IMR-90 (cell line): ENCODE measurements at regions not wholly inside any gene's neighbourhood (a gene's known extent, or its start where the extent isn't known, plus 50 kb on each side); places are given as distances from the start of the nearest gene placed in this dataset.

Source experiments
- ATAC-seq: fragments of 200-7000 bp; cut with Tn5 transposase; 2 replicates; pipeline ENCODE4 v1.9.1; 2020; ENCODE audit warnings: low read depth, mild to moderate bottlenecking, moderate library complexity
- BruUV-seq: library from RNA; stranded (reverse); fragments of 400-500 nt; replicated peaks from 2 replicates; lab custom pipeline; 2021; lab: Mats Ljungman, UMichigan
- CTCF ChIA-PET: fragments of 300-600 bp; formaldehyde crosslinking; extraction: SDS; loops from one replicate; lab custom pipeline; 2021; ENCODE audit warnings: antibody characterized with exemption; lab: Yijun Ruan, JAX
- POLR2A ChIA-PET: fragments of 300-600 bp; sonication (Branson Sonifier 250); formaldehyde crosslinking; loops from one replicate; lab custom pipeline; 2022; ENCODE audit warnings: antibody characterized with exemption; ENCODE audit not compliant: unreplicated experiment; lab: Charles Lee
- DNase-seq: peaks from one replicate; pipeline ENCODE4 v3.0.0; 2013
- H2AFZ ChIP-seq: replicated peaks from 2 replicates; pipeline ENCODE3; 2013; ENCODE audit warnings: low read length, mild to moderate bottlenecking; ENCODE audit not compliant: poor library complexity
- H2AK5ac ChIP-seq: 2 replicates; pipeline ENCODE4 v1.6.1; 2013; ENCODE audit warnings: low read depth, low read length, inconsistent platforms
- H2AK9ac ChIP-seq: replicated peaks from 2 replicates; pipeline ENCODE3; 2013; ENCODE audit warnings: mild to moderate bottlenecking, low read depth, low read length, moderate library complexity; ENCODE audit not compliant: poor library complexity
- H2BK120ac ChIP-seq: 2 replicates; pipeline ENCODE4 v1.6.1; 2013; ENCODE audit warnings: low read depth, low read length, inconsistent platforms
- H2BK15ac ChIP-seq: 3 replicates; pipeline ENCODE4 v1.6.1; 2013; ENCODE audit warnings: low read depth, low read length, inconsistent platforms
- H2BK20ac ChIP-seq: 2 replicates; pipeline ENCODE4 v1.6.1; 2013; ENCODE audit warnings: low read depth, mild to moderate bottlenecking, inconsistent platforms, low read length, moderate library complexity
- H2BK5ac ChIP-seq: 2 replicates; pipeline ENCODE4 v1.6.1; 2013; ENCODE audit warnings: mild to moderate bottlenecking, low read depth, low read length, inconsistent platforms; ENCODE audit not compliant: poor library complexity, severe bottlenecking
- H3K14ac ChIP-seq: replicated peaks from 2 replicates; pipeline ENCODE4 v1.6.1; 2013; ENCODE audit warnings: low read depth, low read length, inconsistent platforms
- H3K18ac ChIP-seq: 2 replicates; pipeline ENCODE4 v1.6.1; 2013; ENCODE audit warnings: low read depth, low read length, control low read depth
- H3K23ac ChIP-seq: 2 replicates; pipeline ENCODE4 v1.6.1; 2013; ENCODE audit warnings: low read depth, low read length, inconsistent platforms
- H3K27ac ChIP-seq: 2 replicates; pipeline ENCODE4 v1.5.1; 2013; ENCODE audit warnings: mild to moderate bottlenecking, control low read depth, low read length; ENCODE audit not compliant: insufficient read depth
- H3K27me3 ChIP-seq: 2 replicates; pipeline ENCODE4 v1.6.1; 2013; ENCODE audit warnings: low read length; ENCODE audit not compliant: control insufficient read depth, insufficient read depth
- H3K36me3 ChIP-seq: 2 replicates; pipeline ENCODE4 v1.6.1; 2013; ENCODE audit warnings: low read length, mixed read lengths; ENCODE audit not compliant: control insufficient read depth, insufficient read depth
- H3K4ac ChIP-seq: 2 replicates; pipeline ENCODE4 v1.6.1; 2013; ENCODE audit warnings: low read depth, low read length, inconsistent platforms
- H3K4me1 ChIP-seq: 2 replicates; pipeline ENCODE4 v1.6.1; 2013; ENCODE audit warnings: low read length, mixed read lengths; ENCODE audit not compliant: control insufficient read depth, insufficient read depth
- H3K4me2 ChIP-seq: 2 replicates; pipeline ENCODE4 v1.6.1; 2013; ENCODE audit warnings: low read depth, mild to moderate bottlenecking, control low read depth, low read length, moderate library complexity
- H3K4me3 ChIP-seq: 2 replicates; pipeline ENCODE4 v1.5.1; 2013; ENCODE audit warnings: low read depth, mild to moderate bottlenecking, control low read depth, low read length, moderate library complexity; ENCODE audit not compliant: insufficient read depth
- H3K56ac ChIP-seq: 2 replicates; pipeline ENCODE4 v1.6.1; 2013; ENCODE audit warnings: low read length, inconsistent platforms; ENCODE audit not compliant: insufficient read depth; ENCODE audit errors: extremely low read depth
- H3K79me1 ChIP-seq, 2 experiments: 2 replicates each; pipeline ENCODE4 v1.6.1; 2013; ENCODE audit warnings: low read length in 2 of 2, inconsistent platforms in 1 of 2, low read depth in 1 of 2
- H3K9ac ChIP-seq: 2 replicates; pipeline ENCODE4 v1.6.1; 2013; ENCODE audit warnings: low read depth, low read length, control low read depth
- H3K9me1 ChIP-seq: 2 replicates; pipeline ENCODE4 v1.6.1; 2013; ENCODE audit warnings: low read length, inconsistent platforms; ENCODE audit not compliant: insufficient read depth
- H3K9me3 ChIP-seq: 2 replicates; pipeline ENCODE4 v1.6.1; 2013; ENCODE audit warnings: low read length; ENCODE audit not compliant: control insufficient read depth, insufficient read depth
- H4K20me1 ChIP-seq: 2 replicates; pipeline ENCODE4 v1.6.1; 2013; ENCODE audit warnings: low read length, inconsistent platforms; ENCODE audit not compliant: insufficient read depth
- H4K5ac ChIP-seq: 2 replicates; pipeline ENCODE4 v1.6.1; 2013; ENCODE audit warnings: mild to moderate bottlenecking, low read depth, low read length, control low read depth
- H4K8ac ChIP-seq, 2 experiments: 2 replicates each; pipeline ENCODE4 v1.6.1; 2013; ENCODE audit warnings: low read depth in 2 of 2, low read length in 2 of 2, control low read depth in 1 of 2, inconsistent platforms in 1 of 2
- H4K91ac ChIP-seq: 2 replicates; pipeline ENCODE4 v1.6.1; 2013; ENCODE audit warnings: low read depth, low read length, inconsistent platforms; ENCODE audit not compliant: insufficient read depth
- CEBPB ChIP-seq: IDR thresholded peaks from 2 replicates; pipeline ENCODE4 v1.6.1; 2012; ENCODE audit warnings: low read depth, low read length, improper control_type of control experiment
- CTCF ChIP-seq: conservative IDR thresholded peaks from 2 replicates; pipeline ENCODE4 v1.5.1; 2012; ENCODE audit warnings: mild to moderate bottlenecking, low read depth, low read length, improper control_type of control experiment
- FOS ChIP-seq: fragments of 150-350 bp; IDR thresholded peaks from 2 replicates; pipeline ENCODE4 v1.6.1; 2016; ENCODE audit warnings: low read depth, low read length
- MAZ ChIP-seq: IDR thresholded peaks from 2 replicates; pipeline ENCODE4 v1.6.1; 2012; ENCODE audit warnings: low read depth, mild to moderate bottlenecking, low read length, improper control_type of control experiment, moderate library complexity, borderline replicate concordance
- NFE2L2 ChIP-seq: fragments of 150-350 bp; IDR thresholded peaks from 2 replicates; pipeline ENCODE4 v1.6.1; 2016; ENCODE audit warnings: low read depth, mild to moderate bottlenecking, low read length
- RAD21 ChIP-seq: IDR thresholded peaks from 2 replicates; pipeline ENCODE4 v1.6.1; 2012; ENCODE audit warnings: low read length, improper control_type of control experiment
- RFX5 ChIP-seq: IDR thresholded peaks from 2 replicates; pipeline ENCODE4 v1.8.0; 2012; ENCODE audit warnings: low read depth, mild to moderate bottlenecking, low read length, moderate library complexity
- USF2 ChIP-seq: fragments of 150-350 bp; IDR thresholded peaks from 2 replicates; pipeline ENCODE4 v1.6.1; 2017; ENCODE audit warnings: mild to moderate bottlenecking, antibody characterized with exemption, low read length, low read depth
- WGBS, 2 experiments: methylation state at CpG; one replicate each; pipeline versions ENCODE4 v1.1.5 to v1.1.7; 2013; ENCODE audit warnings: missing lambda C conversion rate in 2 of 2; ENCODE audit not compliant: insufficient read length in 1 of 2; ENCODE audit errors: extremely low coverage in 2 of 2; 5-methylcytosine and 5-hydroxymethylcytosine counted together
- dilution Hi-C: fragments of 300-500 bp; cut with HindIII; formaldehyde crosslinking; loops from one replicate; pipeline ENCODE4 v1.14.3; 2018; ENCODE audit warnings: low sequenced_read_pairs; ENCODE audit not compliant: unreplicated experiment
- in situ Hi-C: fragments of 300-500 bp; cut with MboI; formaldehyde crosslinking; loops from 3 replicates; pipeline ENCODE4 v1.14.3; 2019; ENCODE audit warnings: low sequenced_read_pairs, inconsistent platforms, mixed read lengths
- intact Hi-C: fragments of 100-400 bp; cut with micrococcal nuclease; formaldehyde crosslinking; loops from 2 replicates; pipeline ENCODE4 v1.10.0; 2022

- H2AFZ ChIP-seq = no peak overlapping the region
- in situ Hi-C loops = no loop called here
- H3K9ac ChIP-seq = no peak overlapping the region
- H3K79me1 ChIP-seq = no peaks in the 10 kb centered on the region
- H4K5ac ChIP-seq = no peak overlapping the region
- no peak overlapping the region for H3K23ac ChIP-seq
- no peak overlapping the region for H3K4me3 ChIP-seq
- H3K4ac ChIP-seq = no peak overlapping the region; the same call in 1 of the 2 replicates
- no peaks in the 10 kb centered on the region for H3K27me3 ChIP-seq
- no peak overlapping the region for H2AK9ac ChIP-seq
- peak overlapping the region; percentile 37; the same call in 1 of the 2 replicates for H2BK20ac ChIP-seq
- H3K27ac ChIP-seq = no peak overlapping the region
- ChIA-PET POLR2A (no interaction called here), CTCF (no interaction called here)
- no peaks in the 10 kb centered on the region for H3K9me3 ChIP-seq
- dilution Hi-C loops = no loop called here
- no peak overlapping the region for H3K56ac ChIP-seq
- H3K36me3 ChIP-seq = no peaks in the 10 kb centered on the region
- DNase-seq (peak; percentile 79), ATAC-seq (peak; percentile 72)
- H3K4me1 ChIP-seq = no peaks in the 10 kb centered on the region
- H3K18ac ChIP-seq = no peak overlapping the region
- intact Hi-C loops = no loop called here
- H3K4me2 ChIP-seq = no peak overlapping the region
- peak overlapping the region; percentile 41 for H2BK120ac ChIP-seq
- WGBS, 2 experiments = no CpG with 5 or more reads among the region's 4 CpGs
- H4K20me1 ChIP-seq = no peaks in the 10 kb centered on the region
- BruUV-seq = no TSS peak
- H2BK15ac ChIP-seq = no peak overlapping the region
- TF ChIP-seq RFX5 (no peak), NFE2L2 (no peak), CEBPB (no peak), CTCF (no peak), USF2 (no peak), FOS (no peak), MAZ (no peak), RAD21 (no peak)
- peak overlapping the region; percentile 24; the same call in 1 of the 2 replicates for H4K91ac ChIP-seq
- H3K9me1 ChIP-seq = no peaks in the 10 kb centered on the region
- peak overlapping the region; percentile 30; the same call in 1 of the 2 replicates for H2AK5ac ChIP-seq
- no peak overlapping the region for H2BK5ac ChIP-seq
- no peak overlapping the region for H4K8ac ChIP-seq
- H3K14ac ChIP-seq = no peak overlapping the region
These were observed 782.7 kb downstream of the CDH11 start for GRCh38 chr16:64339052-64339770.
